Chondrocyte (in vitro differentiated cells): ENCODE measurements at regions not wholly inside any gene's neighbourhood (a gene's known extent, or its start where the extent isn't known, plus 50 kb on each side); places are given as distances from the start of the nearest gene placed in this dataset.
"Not testable (repeated sequence)": the region's sequence is repeated elsewhere in the genome, so short reads cannot be mapped to it uniquely, and the experiment has no call there.

Experiments
- DNase-seq: peaks from one replicate; pipeline ENCODE4 v3.0.0; 2021; ENCODE audit warnings: mixed read lengths, low spot score
- H3K27ac Mint-ChIP-seq: one replicate; pipeline ENCODE4 v1.8.0; 2021; ENCODE audit warnings: mild to moderate bottlenecking, moderate library complexity, mixed read lengths; ENCODE audit not compliant: unreplicated experiment
- H3K27me3 Mint-ChIP-seq: 2 replicates; pipeline ENCODE4 v1.8.0; 2021; ENCODE audit warnings: low read depth, mixed read lengths
- H3K36me3 Mint-ChIP-seq: 2 replicates; pipeline ENCODE4 v1.8.0; 2021; ENCODE audit warnings: low read depth, mixed read lengths
- H3K4me1 Mint-ChIP-seq: 2 replicates; pipeline ENCODE4 v1.8.0; 2021; ENCODE audit warnings: low read depth, mild to moderate bottlenecking, mixed read lengths
- H3K4me3 Mint-ChIP-seq: one replicate; pipeline ENCODE4 v1.8.0; 2021; ENCODE audit warnings: mild to moderate bottlenecking, moderate library complexity, mixed read lengths; ENCODE audit not compliant: unreplicated experiment
- H3K9me3 Mint-ChIP-seq: 2 replicates; pipeline ENCODE4 v1.8.0; 2021; ENCODE audit warnings: low read depth, mixed read lengths
- TF ChIP-seq, protein P1 (sequence below): fragments of 200-600 bp; sonication (generic); IDR thresholded peaks from 2 replicates; pipeline ENCODE4 v1.5.0; 2021; ENCODE audit warnings: antibody characterized with exemption, mild to moderate bottlenecking, moderate library complexity

DNA sequence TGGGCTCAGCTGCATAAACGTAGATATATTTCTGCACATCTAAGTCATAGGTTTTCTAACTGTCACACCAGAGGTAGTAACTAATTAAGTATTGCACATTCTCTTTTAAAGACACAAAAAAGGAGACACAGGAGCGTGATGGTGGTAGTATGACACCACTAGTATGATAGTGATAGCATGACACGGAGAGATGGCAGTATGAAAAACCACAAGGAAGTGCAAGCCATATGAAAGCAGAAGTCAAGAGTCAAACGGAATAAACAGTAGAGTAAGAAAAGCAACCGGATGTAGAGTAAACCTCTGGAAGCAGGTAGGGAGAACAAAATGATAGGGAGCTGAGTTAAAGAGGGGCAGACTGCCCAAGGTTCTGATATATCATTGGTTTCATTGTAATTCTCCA lies 382.2 kb upstream of the INTU start:
- no peak for DNase-seq
- Mint-ChIP-seq H3K27me3 (no peaks in the 10 kb centered on the region), H3K36me3 (no peaks in the 10 kb centered on the region), H3K27ac (no peak overlapping the region), H3K9me3 (peaks cover 3% of the 10 kb centered on the region), H3K4me3 (no peak overlapping the region), H3K4me1 (peaks cover 20% of the 10 kb centered on the region)
- TF ChIP-seq, protein P1, sequence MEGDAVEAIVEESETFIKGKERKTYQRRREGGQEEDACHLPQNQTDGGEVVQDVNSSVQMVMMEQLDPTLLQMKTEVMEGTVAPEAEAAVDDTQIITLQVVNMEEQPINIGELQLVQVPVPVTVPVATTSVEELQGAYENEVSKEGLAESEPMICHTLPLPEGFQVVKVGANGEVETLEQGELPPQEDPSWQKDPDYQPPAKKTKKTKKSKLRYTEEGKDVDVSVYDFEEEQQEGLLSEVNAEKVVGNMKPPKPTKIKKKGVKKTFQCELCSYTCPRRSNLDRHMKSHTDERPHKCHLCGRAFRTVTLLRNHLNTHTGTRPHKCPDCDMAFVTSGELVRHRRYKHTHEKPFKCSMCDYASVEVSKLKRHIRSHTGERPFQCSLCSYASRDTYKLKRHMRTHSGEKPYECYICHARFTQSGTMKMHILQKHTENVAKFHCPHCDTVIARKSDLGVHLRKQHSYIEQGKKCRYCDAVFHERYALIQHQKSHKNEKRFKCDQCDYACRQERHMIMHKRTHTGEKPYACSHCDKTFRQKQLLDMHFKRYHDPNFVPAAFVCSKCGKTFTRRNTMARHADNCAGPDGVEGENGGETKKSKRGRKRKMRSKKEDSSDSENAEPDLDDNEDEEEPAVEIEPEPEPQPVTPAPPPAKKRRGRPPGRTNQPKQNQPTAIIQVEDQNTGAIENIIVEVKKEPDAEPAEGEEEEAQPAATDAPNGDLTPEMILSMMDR, result no peak

DNA sequence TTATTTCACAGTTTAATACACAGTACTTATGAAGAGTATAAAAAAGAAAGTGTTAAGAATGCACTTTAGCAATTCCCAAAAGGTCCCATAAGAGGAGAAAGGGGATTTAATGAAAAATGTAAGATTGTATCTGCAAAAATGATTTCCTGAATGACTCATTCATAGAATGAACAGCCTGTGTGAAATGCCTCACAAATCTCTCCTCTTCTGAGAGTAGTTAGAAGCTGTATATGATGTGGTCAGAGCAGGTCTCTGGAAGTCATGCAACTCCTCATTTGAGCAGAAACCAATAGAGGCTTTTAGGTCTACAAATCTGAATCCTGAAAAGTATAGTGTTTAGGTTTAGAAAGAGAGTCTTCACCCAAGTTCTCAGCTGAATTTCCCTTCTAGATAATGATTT lies 381.3 kb upstream of the INTU start:
- no peaks in the 10 kb centered on the region for H3K27me3 Mint-ChIP-seq
- TF ChIP-seq, protein P1, result no peak
- H3K27ac Mint-ChIP-seq, result no peak overlapping the region
- no peaks in the 10 kb centered on the region for H3K36me3 Mint-ChIP-seq
- H3K9me3 Mint-ChIP-seq, result peaks cover 3% of the 10 kb centered on the region
- peaks cover 20% of the 10 kb centered on the region for H3K4me1 Mint-ChIP-seq
- DNase-seq, result no peak
- H3K4me3 Mint-ChIP-seq, result no peak overlapping the region

DNA sequence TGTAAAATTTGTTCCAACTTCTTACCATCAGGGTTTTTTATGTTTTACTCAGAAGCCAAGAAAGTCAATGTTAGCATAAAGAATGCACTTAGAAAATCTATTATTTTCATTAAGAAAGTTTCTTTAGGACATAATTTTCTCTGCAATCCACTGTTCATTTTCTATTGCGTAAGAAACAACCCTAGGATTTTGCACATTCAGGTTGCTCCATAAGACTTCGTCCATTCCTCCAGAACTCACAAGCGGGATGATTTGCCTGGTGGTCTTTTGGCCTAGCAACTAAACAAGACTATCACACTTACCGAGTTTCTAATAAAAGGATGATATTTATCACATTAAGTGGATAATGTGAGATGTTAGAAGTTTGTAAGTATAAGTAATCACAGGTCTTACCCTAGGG lies 376.3 kb upstream of the INTU start:
- DNase-seq, result no peak
- no peak overlapping the region for H3K27ac Mint-ChIP-seq
- TF ChIP-seq, protein P1, result no peak
- H3K4me3 Mint-ChIP-seq, result no peak overlapping the region
- H3K36me3 Mint-ChIP-seq, result no peaks in the 10 kb centered on the region
- no peaks in the 10 kb centered on the region for H3K27me3 Mint-ChIP-seq
- peaks cover 8% of the 10 kb centered on the region for H3K9me3 Mint-ChIP-seq
- H3K4me1 Mint-ChIP-seq, result peaks cover 2% of the 10 kb centered on the region

DNA sequence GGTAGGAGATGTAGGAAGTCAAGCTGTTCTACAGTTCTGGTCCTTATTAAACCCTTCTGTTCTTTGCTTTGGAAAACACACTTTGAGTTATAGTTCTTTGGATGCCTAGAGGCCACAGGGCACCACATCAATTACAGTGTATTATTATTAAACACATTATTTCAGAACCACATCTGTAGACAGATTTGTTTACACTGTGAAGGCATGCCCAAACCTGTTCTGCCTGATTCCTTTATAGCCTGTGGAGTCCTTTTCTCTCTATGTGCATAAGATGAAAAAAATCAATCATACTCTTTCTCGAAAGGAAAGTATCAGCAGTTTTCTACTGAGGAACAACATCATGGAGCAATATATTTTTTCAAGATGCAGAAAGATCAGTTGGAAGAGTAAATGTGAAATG lies 371.3 kb upstream of the INTU start:
- H3K4me1 Mint-ChIP-seq, result peaks cover 4% of the 10 kb centered on the region
- H3K36me3 Mint-ChIP-seq, result peaks cover 1% of the 10 kb centered on the region
- TF ChIP-seq, protein P1, result no peak
- H3K4me3 Mint-ChIP-seq, result no peak overlapping the region
- DNase-seq, result no peak
- H3K27me3 Mint-ChIP-seq, result no peaks in the 10 kb centered on the region
- H3K9me3 Mint-ChIP-seq, result peaks cover 8% of the 10 kb centered on the region
- no peak overlapping the region for H3K27ac Mint-ChIP-seq

DNA sequence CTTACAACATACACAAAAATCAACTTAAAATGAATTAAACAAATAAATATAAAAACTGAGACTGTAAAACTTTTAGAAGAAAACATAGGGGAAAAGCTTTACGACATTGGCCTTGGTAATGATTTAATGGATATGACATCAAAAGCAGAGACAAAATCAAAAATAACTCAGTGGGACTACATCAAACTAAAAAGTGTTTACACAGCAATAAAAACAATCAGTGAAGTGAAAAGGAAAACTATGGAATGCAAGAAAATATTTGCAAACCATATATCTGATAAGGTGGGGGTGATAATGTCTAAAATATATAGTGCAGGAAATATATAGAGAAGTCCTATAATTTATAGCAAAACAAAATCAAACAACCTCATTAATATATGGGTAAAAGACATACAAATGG lies 364.4 kb upstream of the INTU start:
- TF ChIP-seq, protein P1, result no peak

DNA sequence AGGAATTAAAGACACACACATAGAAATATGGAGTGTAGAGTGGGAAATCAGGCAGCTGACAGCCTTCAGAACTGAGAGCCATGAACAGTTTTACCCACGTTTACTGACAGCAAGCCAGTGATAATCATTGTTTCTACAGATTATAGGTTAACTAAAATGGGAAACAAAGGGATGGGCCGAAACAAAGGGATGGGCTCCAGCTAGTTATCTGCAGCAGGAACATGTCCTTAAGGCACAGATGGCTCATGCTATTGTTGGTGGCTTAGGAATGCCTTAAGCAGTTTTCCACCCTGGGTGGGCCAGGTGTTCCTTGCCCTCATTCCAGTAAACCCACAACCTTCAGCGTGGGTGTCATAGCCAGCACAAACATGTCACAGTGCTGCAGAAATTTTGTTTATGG lies 355.7 kb upstream of the INTU start:
- not testable (repeated sequence) for H3K36me3 Mint-ChIP-seq, H3K4me1 Mint-ChIP-seq, H3K27me3 Mint-ChIP-seq, H3K4me3 Mint-ChIP-seq, H3K27ac Mint-ChIP-seq, DNase-seq
- H3K9me3 Mint-ChIP-seq, result peaks cover 33% of the 10 kb centered on the region

More for the DNA sequence above, 364.4 kb upstream of the INTU start:
- Mint-ChIP-seq H3K9me3 (peaks cover 18% of the 10 kb centered on the region), H3K4me3 (no peak overlapping the region), H3K27me3 (no peaks in the 10 kb centered on the region), H3K27ac (no peak overlapping the region), H3K36me3 (peaks cover 6% of the 10 kb centered on the region), H3K4me1 (no peaks in the 10 kb centered on the region)
- no peak for DNase-seq
